HS-27A (cell line): ENCODE measurements at regions not wholly inside any gene's neighbourhood (a gene's known extent, or its start where the extent isn't known, plus 50 kb on each side); places are given as distances from the start of the nearest gene placed in this dataset.

Source experiments
- DNase-seq: peaks from one replicate; pipeline ENCODE4 v3.0.0-alpha.2; 2012; ENCODE audit warnings: low read depth, missing footprints

- no peak for DNase-seq
Measured at GRCh38 chr10:78320506-78320905, 286.8 kb downstream of the RPS24 start.

- DNase-seq, result no peak
Measured at GRCh38 chr10:78321000-78321399, 287.3 kb downstream of the RPS24 start.

GRCh38 chr10:78321500-78321899 lies 287.8 kb downstream of the RPS24 start:
- DNase-seq, result no peak

DNA sequence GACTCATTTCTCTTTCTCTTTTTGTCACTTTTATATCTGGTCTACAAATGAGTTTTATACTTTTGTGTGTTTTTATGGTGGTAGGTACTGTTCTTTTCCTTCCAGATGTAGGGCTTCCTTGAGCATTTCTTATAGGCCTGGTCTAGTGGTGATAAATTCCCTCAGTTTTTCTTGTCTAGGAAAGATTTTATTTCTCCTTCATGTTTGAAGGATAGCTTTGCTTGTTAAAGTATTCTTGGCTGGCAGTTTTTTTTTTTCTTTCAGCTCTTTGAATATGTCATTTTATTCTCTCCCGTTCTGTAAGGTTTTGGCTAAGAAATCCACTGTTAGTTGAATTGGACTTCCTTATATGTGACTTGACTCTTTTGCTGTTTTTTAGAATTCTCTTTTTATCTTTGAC lies 292.7 kb downstream of the RPS24 start:
- DNase-seq, result no peak

DNA sequence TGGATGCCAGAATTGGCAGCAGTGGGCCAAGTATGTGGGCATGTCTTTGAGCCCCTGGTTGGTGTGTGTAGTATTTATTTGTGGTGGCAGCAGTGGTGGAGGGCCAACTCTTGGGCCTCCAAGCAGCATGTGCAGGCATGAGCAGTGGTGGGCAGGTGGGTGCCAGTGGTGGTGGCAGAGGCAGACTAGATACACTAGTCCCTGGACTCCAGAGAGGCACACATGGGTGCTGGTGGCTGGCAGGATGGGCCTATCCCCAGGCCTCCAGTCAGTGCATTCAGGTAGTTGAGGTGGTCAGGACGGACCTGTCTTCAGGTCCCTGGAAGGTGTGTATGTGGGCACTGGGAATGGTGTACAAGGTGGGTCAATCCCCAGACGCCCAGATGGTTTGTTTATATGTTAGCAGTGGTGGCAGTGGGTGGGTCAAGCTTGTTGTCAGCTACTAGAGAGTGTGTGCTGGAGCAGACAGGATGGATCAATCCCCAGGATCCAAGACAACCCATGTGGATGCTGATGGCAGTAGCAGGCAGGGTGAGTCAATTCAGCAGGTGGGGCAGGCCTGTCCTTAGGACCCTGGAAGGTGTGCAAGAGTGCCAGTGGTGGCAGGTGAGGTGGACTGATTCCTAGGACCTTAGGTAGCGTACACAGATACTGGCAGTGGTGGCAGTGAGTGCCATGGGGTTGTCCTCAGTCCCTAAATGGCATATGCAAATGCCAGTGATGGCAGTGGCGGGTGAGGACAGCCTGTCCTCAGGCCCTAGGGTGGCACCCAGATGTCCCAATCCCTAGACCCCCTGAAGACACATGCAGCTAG lies 294.3 kb downstream of the RPS24 start:
- no peak for DNase-seq

- DNase-seq, result no peak
Measured at GRCh38 chr10:78328592-78329404, 295.1 kb downstream of the RPS24 start.

DNA sequence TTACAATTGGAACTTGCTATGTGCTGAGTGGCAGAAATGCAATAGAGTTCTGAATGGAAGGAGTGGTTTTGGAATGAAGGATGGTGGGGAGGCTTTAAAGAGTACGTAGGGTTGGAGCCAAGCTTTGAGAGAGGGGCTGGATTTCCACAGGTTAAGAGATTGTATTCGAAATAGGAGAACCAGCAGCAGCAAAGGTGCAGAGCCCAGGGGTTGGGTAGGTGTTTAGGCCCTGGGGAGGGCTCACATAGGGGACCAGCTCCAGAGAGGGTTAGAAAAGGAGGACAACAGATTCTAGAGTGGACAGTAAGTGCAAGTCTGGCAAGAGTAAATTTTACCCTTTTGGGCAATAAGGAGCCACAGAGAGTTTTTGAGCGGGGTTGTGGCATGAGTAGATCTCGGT lies 297.2 kb downstream of the RPS24 start:
- no peak for DNase-seq

DNA sequence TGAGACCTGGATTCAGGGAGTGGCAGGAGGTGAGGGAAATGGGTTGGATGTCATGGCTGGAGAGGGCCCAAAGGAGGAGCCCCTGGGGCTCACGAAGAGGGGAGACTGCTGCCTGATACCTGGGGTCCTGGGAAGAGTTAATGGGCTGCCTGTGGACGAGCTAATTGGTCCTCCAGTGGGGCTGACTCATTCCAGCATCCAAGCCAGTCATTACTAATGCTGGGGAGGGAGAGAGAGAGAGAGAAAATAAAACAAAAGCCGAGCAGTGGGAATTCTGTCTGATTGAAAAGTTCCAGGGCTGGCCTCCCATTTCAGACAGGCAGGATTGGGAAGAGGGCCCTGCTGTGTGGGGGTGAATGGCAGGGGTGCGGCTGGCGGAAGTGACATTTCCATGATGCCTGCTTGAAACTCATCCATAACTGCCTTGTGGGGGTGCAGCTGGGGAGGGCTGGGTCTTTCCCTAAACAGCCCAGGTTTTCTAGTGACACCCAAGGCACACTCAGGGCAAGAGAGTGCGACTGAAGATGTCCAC lies 297.8 kb downstream of the RPS24 start:
- DNase-seq, result no peak

GRCh38 chr10:78332012-78332411 lies 298.3 kb downstream of the RPS24 start:
- no peak for DNase-seq

GRCh38 chr10:78332657-78333056 lies 299.0 kb downstream of the RPS24 start:
- DNase-seq, result no peak

DNA sequence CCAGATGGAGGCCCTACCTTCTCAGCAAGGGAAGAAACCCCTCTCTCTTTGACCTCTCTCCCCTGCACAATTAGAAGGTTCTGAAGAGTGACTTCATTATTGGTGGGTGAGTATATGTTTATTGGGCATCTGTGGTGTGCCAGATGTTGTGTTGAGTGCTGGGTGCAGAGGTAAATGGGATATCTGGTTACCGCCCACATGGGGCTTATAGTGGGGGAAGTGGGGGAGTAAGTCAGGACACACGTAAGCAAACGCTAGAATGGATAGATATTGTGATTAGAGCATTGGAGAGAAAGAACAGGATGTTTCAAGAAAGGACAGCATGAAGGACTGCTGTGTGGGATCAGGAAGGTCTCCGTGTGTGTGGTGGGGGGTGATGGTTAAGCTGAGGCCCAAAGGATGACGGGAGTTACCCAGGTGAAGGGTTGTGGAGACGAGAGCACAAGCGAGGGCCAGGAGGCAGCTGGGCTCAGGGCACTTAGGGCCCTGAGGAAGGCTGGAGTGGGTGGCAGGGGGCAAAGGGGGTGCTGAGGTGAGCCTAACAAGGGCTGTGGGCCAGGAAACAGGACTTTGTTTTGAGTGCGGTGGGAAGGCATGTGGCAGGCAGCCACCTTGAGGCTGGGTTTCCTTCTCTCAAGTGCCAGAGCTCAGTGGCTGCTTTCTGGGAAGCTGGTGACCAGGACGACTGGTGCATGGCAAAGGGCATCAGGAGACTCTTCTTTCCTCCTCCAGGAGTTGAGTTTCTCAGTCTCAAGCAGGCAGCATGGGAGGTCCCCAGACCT lies 299.9 kb downstream of the RPS24 start:
- no peak for DNase-seq

GRCh38 chr10:78335371-78335690 lies 301.7 kb downstream of the RPS24 start:
- no peak for DNase-seq

GRCh38 chr10:78335691-78336401 lies 302.2 kb downstream of the RPS24 start:
- DNase-seq, result peak; percentile 5

DNA sequence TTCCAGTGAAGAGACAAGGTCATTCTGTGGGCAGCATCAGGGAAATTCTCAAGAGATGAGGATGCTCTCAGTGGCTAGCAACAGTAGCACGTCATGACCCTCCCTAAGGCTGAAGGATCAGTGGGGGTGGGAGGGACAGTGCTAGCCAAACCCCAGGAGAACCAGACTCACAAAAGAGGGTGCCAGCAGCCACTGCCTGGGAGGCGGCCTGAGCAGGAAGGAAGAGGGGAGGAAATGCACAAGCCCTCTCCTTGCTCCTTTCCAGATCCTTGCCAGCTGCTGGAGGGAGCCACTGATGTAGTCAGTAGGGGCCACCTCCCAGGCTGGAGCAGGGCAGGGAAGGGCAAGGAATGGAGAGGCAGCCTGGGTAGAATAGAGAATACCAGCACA lies 302.7 kb downstream of the RPS24 start:
- DNase-seq, result peak; percentile 5

GRCh38 chr10:78337016-78337415 lies 303.4 kb downstream of the RPS24 start:
- no peak for DNase-seq

- no peak for DNase-seq
Measured at GRCh38 chr10:78337646-78338391, 304.2 kb downstream of the RPS24 start.

- no peak for DNase-seq
Measured at GRCh38 chr10:78338717-78339116, 305.1 kb downstream of the RPS24 start.

- no peak for DNase-seq
Measured at GRCh38 chr10:78339251-78339650, 305.6 kb downstream of the RPS24 start.

- DNase-seq, result no peak
Measured at GRCh38 chr10:78341953-78342614, 308.4 kb downstream of the RPS24 start.

DNA sequence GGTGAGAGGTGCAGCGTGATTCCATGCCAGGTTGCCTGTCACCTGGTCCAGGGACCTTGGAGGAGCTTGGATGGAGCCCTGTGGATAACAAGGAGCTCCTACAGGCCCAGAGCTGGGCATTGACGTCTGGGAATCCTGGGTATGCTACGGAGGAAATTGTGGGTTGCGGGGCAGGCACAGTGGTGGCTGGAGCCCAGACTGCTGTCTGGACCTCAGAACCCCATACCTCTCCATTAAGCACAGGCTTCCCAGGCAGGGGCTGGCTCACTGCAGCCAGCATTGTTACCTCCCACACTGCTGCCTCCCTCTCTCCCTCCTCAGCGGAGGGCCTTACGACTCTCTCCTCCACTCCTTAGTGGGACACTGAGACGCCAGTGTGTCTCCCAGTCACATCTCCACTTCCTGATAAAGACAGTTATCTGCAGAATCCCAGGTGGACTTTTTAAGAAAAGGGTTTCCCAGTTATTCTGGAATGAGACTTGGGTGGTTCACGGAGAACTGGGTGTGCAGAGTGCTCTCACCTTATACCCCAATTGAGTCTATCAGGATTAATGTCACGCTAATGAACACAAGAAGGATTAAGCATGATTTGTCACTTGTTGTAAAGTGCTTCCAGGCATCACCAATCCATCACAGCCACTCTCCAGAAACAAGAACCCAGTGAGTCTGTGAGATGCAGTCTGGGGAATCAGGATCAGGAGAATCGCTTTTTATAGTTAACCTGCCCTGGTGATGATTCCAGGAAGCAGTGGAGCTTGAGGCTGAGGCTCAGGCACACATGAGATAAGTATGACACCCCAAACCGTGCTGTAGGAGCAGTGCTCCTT lies 309.4 kb downstream of the RPS24 start:
- DNase-seq, result no peak
